ENCODE measurements at regions not wholly inside any gene's neighbourhood (a gene's known extent, or its start where the extent isn't known, plus 50 kb on each side); places are given as distances from the start of the nearest gene placed in this dataset.

GRCh38 chr5:4983701-4984100, 156.4 kb upstream of the ADAMTS16 start:
- Histone ChIP-seq H2AFZ (ENCODE audit: insufficient read depth, low read depth, low read length, poor library complexity, severe bottlenecking) (no peak overlapping the region), H3K9me3 (ENCODE audit: control extremely low read depth in 1 of 3, control insufficient read depth in 2 of 3, insufficient read depth in 1 of 3, low read length in 2 of 3) (no peaks in the 10 kb centered on the region), H3K4me2 (replicated peaks; ENCODE audit: low read depth, low read length, poor library complexity, severe bottlenecking) (no peak overlapping the region), H3K27ac (ENCODE audit: low read length in 2 of 2) (no peak overlapping the region), H3K4me1 (ENCODE audit: control insufficient read depth in 2 of 2, insufficient read depth in 2 of 2, low read length in 2 of 2) (no peaks in the 10 kb centered on the region), H3K27me3 (replicated peaks in 1 of 4; ENCODE audit: control extremely low read depth in 1 of 4, control insufficient read depth in 3 of 4, insufficient read depth in 4 of 4, low read length in 3 of 4) (no peaks in the 10 kb centered on the region), H3K9ac (ENCODE audit: low read length) (no peak overlapping the region), H3K4me3 (ENCODE audit: control extremely low read depth in 1 of 5, extremely low read depth in 1 of 5, insufficient read depth in 1 of 5, low read depth in 2 of 5, low read length in 4 of 5) (no peak overlapping the region), H4K20me1 (ENCODE audit: control insufficient read depth, insufficient read depth, low read length, poor library complexity, severe bottlenecking) (no peaks in the 10 kb centered on the region), H3K79me2 (ENCODE audit: control insufficient read depth, insufficient read depth, low read length) (no peaks in the 10 kb centered on the region), H3K36me3 (replicated peaks in 1 of 2; ENCODE audit: control extremely low read depth in 1 of 2, control insufficient read depth in 1 of 2, extremely low read depth in 1 of 2, insufficient read depth in 2 of 2, low read length in 1 of 2) (no peaks in the 10 kb centered on the region)
- no peak for TF ChIP-seq EZH2 (IDR thresholded peaks at IDR 0.05; ENCODE audit: borderline replicate concordance, insufficient read depth, low read depth, low read length, poor library complexity, severe bottlenecking)
- TF ChIP-seq, protein P1, sequence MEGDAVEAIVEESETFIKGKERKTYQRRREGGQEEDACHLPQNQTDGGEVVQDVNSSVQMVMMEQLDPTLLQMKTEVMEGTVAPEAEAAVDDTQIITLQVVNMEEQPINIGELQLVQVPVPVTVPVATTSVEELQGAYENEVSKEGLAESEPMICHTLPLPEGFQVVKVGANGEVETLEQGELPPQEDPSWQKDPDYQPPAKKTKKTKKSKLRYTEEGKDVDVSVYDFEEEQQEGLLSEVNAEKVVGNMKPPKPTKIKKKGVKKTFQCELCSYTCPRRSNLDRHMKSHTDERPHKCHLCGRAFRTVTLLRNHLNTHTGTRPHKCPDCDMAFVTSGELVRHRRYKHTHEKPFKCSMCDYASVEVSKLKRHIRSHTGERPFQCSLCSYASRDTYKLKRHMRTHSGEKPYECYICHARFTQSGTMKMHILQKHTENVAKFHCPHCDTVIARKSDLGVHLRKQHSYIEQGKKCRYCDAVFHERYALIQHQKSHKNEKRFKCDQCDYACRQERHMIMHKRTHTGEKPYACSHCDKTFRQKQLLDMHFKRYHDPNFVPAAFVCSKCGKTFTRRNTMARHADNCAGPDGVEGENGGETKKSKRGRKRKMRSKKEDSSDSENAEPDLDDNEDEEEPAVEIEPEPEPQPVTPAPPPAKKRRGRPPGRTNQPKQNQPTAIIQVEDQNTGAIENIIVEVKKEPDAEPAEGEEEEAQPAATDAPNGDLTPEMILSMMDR (IDR thresholded peaks at IDR 0.05): no peak
- Mint-ChIP-seq H3K27ac (no peak overlapping the region), H3K27me3 (no peaks in the 10 kb centered on the region), H3K9me3 (ENCODE audit: insufficient read depth) (no peaks in the 10 kb centered on the region), H3K4me3 (no peak overlapping the region), H3K4me1 (no peaks in the 10 kb centered on the region)
- POLR2A ChIA-PET: no interaction called here
- WGBS (ENCODE audit: insufficient coverage): no CpG with 5 or more reads among the region's 3 CpGs
- ATAC-seq (ENCODE audit: low read depth): no peak
- CTCF ChIA-PET: no interaction called here
- intact Hi-C loops (cut with micrococcal nuclease): no loop called here
- DNase-seq: no peak

DNA sequence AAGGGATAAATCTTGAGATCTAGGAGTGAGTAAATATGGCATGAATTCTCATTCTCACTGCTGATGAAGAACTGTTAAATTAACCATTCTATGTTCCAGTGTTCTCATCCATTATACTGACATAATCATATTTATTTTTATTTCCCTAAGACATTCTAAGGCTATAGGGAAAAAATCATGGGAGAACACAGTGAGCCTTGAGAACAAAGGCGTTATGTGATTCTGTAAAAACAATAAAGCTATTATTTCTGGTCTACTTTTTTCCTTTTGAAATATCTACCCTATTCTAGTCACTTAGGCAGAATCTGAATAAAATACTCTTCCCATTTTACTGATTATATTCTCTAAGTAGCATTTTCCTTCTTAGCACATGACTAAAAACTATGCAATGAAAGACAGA, 155.7 kb upstream of the ADAMTS16 start:
- H3K27ac ChIP-seq (ENCODE audit: low read length in 2 of 2): no peak overlapping the region
- H2AFZ ChIP-seq (ENCODE audit: insufficient read depth, low read depth, low read length, poor library complexity, severe bottlenecking): no peak overlapping the region
- Mint-ChIP-seq H3K27me3 (no peaks in the 10 kb centered on the region), H3K4me3 (no peak overlapping the region), H3K4me1 (no peaks in the 10 kb centered on the region), H3K9me3 (ENCODE audit: insufficient read depth) (no peaks in the 10 kb centered on the region), H3K27ac (no peak overlapping the region)
- no peaks in the 10 kb centered on the region for H4K20me1 ChIP-seq (ENCODE audit: control insufficient read depth, insufficient read depth, low read length, poor library complexity, severe bottlenecking)
- ChIA-PET CTCF (no interaction called here), POLR2A (no interaction called here)
- intact Hi-C loops (cut with micrococcal nuclease): no loop called here
- TF ChIP-seq, protein P1 (IDR thresholded peaks at IDR 0.05): no peak
- TF ChIP-seq EZH2 (IDR thresholded peaks at IDR 0.05; ENCODE audit: borderline replicate concordance, insufficient read depth, low read depth, low read length, poor library complexity, severe bottlenecking): no peak
- no peaks in the 10 kb centered on the region for H3K36me3 ChIP-seq (replicated peaks in 1 of 2; ENCODE audit: control extremely low read depth in 1 of 2, control insufficient read depth in 1 of 2, extremely low read depth in 1 of 2, insufficient read depth in 2 of 2, low read length in 1 of 2)
- no peak overlapping the region for H3K4me2 ChIP-seq (replicated peaks; ENCODE audit: low read depth, low read length, poor library complexity, severe bottlenecking)
- H3K79me2 ChIP-seq (ENCODE audit: control insufficient read depth, insufficient read depth, low read length): no peaks in the 10 kb centered on the region
- no peak overlapping the region for H3K9ac ChIP-seq (ENCODE audit: low read length)
- DNase-seq (no peak), ATAC-seq (ENCODE audit: low read depth) (no peak)
- H3K4me1 ChIP-seq (ENCODE audit: control insufficient read depth in 2 of 2, insufficient read depth in 2 of 2, low read length in 2 of 2): no peaks in the 10 kb centered on the region
- no CpG with 5 or more reads among the region's 1 CpG for WGBS (ENCODE audit: insufficient coverage)
- H3K27me3 ChIP-seq (replicated peaks in 1 of 4; ENCODE audit: control extremely low read depth in 1 of 4, control insufficient read depth in 3 of 4, insufficient read depth in 4 of 4, low read length in 3 of 4): no peaks in the 10 kb centered on the region
- H3K4me3 ChIP-seq (ENCODE audit: control extremely low read depth in 1 of 5, extremely low read depth in 1 of 5, insufficient read depth in 1 of 5, low read depth in 2 of 5, low read length in 4 of 5): no peak overlapping the region
- no peaks in the 10 kb centered on the region for H3K9me3 ChIP-seq (ENCODE audit: control extremely low read depth in 1 of 3, control insufficient read depth in 2 of 3, insufficient read depth in 1 of 3, low read length in 2 of 3)
